ENCODE measurements at regions not wholly inside any gene's neighbourhood (a gene's known extent, or its start where the extent isn't known, plus 50 kb on each side); places are given as distances from the start of the nearest gene placed in this dataset.

- TF ChIP-seq E2F6 (IDR thresholded peaks at IDR 0.05), result no peak
- no peak for TF ChIP-seq CTCF (IDR thresholded peaks at IDR 0.05; ENCODE audit: control extremely low read depth in 1 of 3, insufficient read depth in 1 of 3, low read depth in 1 of 3, low read length in 3 of 3)
Measured at GRCh38 chr20:12053353-12053752, 135.7 kb downstream of the BTBD3 start.

All from H1 (cell line).